NCI-H526 treated with DMSO at 0.1 percent for 48 hours (cell line): ENCODE measurements at regions not wholly inside any gene's neighbourhood (a gene's known extent, or its start where the extent isn't known, plus 50 kb on each side); places are given as distances from the start of the nearest gene placed in this dataset.

Experiments used
- DNase-seq: peaks from one replicate; lab custom pipeline; 2025; lab: John Stamatoyannopoulos, UW

GRCh38 chr12:66915306-66915904 lies 236.5 kb upstream of the GRIP1 start:
- DNase-seq = no peak

- DNase-seq = no peak
These were observed 237.3 kb upstream of the GRIP1 start for GRCh38 chr12:66916189-66916588.

GRCh38 chr12:66919466-66919865 lies 240.6 kb upstream of the GRIP1 start:
- no peak for DNase-seq

- no peak for DNase-seq
These were observed 241.3 kb upstream of the GRIP1 start for GRCh38 chr12:66920205-66920604.

- DNase-seq = no peak
These were observed 242.3 kb upstream of the GRIP1 start for GRCh38 chr12:66921151-66921550.

GRCh38 chr12:66925083-66925482 lies 246.2 kb upstream of the GRIP1 start:
- DNase-seq = no peak

GRCh38 chr12:66929121-66929520 lies 250.2 kb upstream of the GRIP1 start:
- no peak for DNase-seq

- DNase-seq = no peak
These were observed 252.2 kb upstream of the GRIP1 start for GRCh38 chr12:66931091-66931490.

- no peak for DNase-seq
These were observed 253.2 kb upstream of the GRIP1 start for GRCh38 chr12:66932126-66932525.

- DNase-seq = no peak
These were observed 255.6 kb upstream of the GRIP1 start for GRCh38 chr12:66934302-66935062.

GRCh38 chr12:66941150-66941549 lies 262.3 kb upstream of the GRIP1 start:
- DNase-seq = no peak

- DNase-seq = no peak
These were observed 264.0 kb upstream of the GRIP1 start for GRCh38 chr12:66942741-66943465.

- no peak for DNase-seq
These were observed 265.5 kb upstream of the GRIP1 start for GRCh38 chr12:66944365-66944764.

GRCh38 chr12:66945189-66945817 lies 266.4 kb upstream of the GRIP1 start:
- no peak for DNase-seq

GRCh38 chr12:66947119-66947518 lies 268.2 kb upstream of the GRIP1 start:
- DNase-seq = no peak

GRCh38 chr12:66952668-66953067 lies 273.8 kb upstream of the GRIP1 start:
- no peak for DNase-seq

GRCh38 chr12:66956300-66956699 lies 277.4 kb upstream of the GRIP1 start:
- no peak for DNase-seq

- DNase-seq = no peak
These were observed 280.4 kb upstream of the GRIP1 start for GRCh38 chr12:66959276-66959675.

- no peak for DNase-seq
These were observed 281.1 kb upstream of the GRIP1 start for GRCh38 chr12:66960006-66960405.

- no peak for DNase-seq
These were observed 282.1 kb upstream of the GRIP1 start for GRCh38 chr12:66960704-66961690.

- DNase-seq = no peak
These were observed 283.4 kb upstream of the GRIP1 start for GRCh38 chr12:66962290-66962689.
